RWPE2 (cell line): ENCODE measurements at regions not wholly inside any gene's neighbourhood (a gene's known extent, or its start where the extent isn't known, plus 50 kb on each side); places are given as distances from the start of the nearest gene placed in this dataset.

Experiments used
- ATAC-seq: fragments of 200-7000 bp; cut with Tn5 transposase; 3 replicates; pipeline ENCODE4 v1.9.1; 2021; ENCODE audit warnings: low read depth
- DNase-seq: peaks from one replicate; pipeline ENCODE4 v3.0.0-alpha.2; 2020; ENCODE audit warnings: low spot score
- H3K27ac ChIP-seq: fragments of 450-650 bp; 2 replicates; pipeline ENCODE4 v1.5.1; 2017; ENCODE audit warnings: mild to moderate bottlenecking; ENCODE audit not compliant: poor library complexity, severe bottlenecking
- H3K27me3 ChIP-seq: fragments of 250-450 bp; sonication (Bioruptor Pico); 2 replicates; pipeline ENCODE4 v1.5.1; 2021; ENCODE audit warnings: mild to moderate bottlenecking, moderate library complexity; ENCODE audit not compliant: insufficient read depth, poor library complexity, severe bottlenecking
- H3K36me3 ChIP-seq: fragments of 250-450 bp; sonication (Bioruptor Pico); 2 replicates; pipeline ENCODE4 v1.5.1; 2020; ENCODE audit warnings: low read depth, mild to moderate bottlenecking, moderate library complexity
- H3K4me1 ChIP-seq: fragments of 250-450 bp; sonication (Bioruptor Pico); 2 replicates; pipeline ENCODE4 v1.5.1; 2021; ENCODE audit warnings: mild to moderate bottlenecking, moderate library complexity; ENCODE audit not compliant: insufficient read depth, poor library complexity, severe bottlenecking
- H3K4me3 ChIP-seq: fragments of 250-450 bp; sonication (Bioruptor Pico); 2 replicates; pipeline ENCODE4 v1.5.1; 2021; ENCODE audit warnings: mild to moderate bottlenecking, moderate library complexity; ENCODE audit not compliant: severe bottlenecking
- H3K9me3 ChIP-seq: fragments of 250-450 bp; sonication (Bioruptor Pico); 2 replicates; pipeline ENCODE4 v1.5.1; 2021; ENCODE audit warnings: mild to moderate bottlenecking, moderate library complexity; ENCODE audit not compliant: severe bottlenecking
- CTCF ChIP-seq: fragments of 450-650 bp; IDR thresholded peaks from one replicate; pipeline ENCODE4 v1.5.1; 2017; ENCODE audit warnings: mild to moderate bottlenecking, moderate library complexity; ENCODE audit not compliant: poor library complexity, severe bottlenecking

- H3K36me3 ChIP-seq = no peaks in the 10 kb centered on the region
- no peak overlapping the region for H3K27ac ChIP-seq
- no peak for TF ChIP-seq CTCF
- no peaks in the 10 kb centered on the region for H3K4me1 ChIP-seq
- H3K9me3 ChIP-seq = no peaks in the 10 kb centered on the region
- no peak for ATAC-seq
- H3K4me3 ChIP-seq = no peak overlapping the region
- peaks cover 3% of the 10 kb centered on the region for H3K27me3 ChIP-seq
- DNase-seq = no peak
Measured at GRCh38 chr21:22627911-22628310, 1629.7 kb downstream of the NCAM2 start.

- Histone ChIP-seq H3K4me1 (no peaks in the 10 kb centered on the region), H3K27me3 (peaks cover 12% of the 10 kb centered on the region), H3K27ac (no peak overlapping the region), H3K4me3 (no peak overlapping the region), H3K36me3 (no peaks in the 10 kb centered on the region), H3K9me3 (no peaks in the 10 kb centered on the region)
- TF ChIP-seq CTCF = no peak
- ATAC-seq (no peak), DNase-seq (no peak)
Measured at GRCh38 chr21:22630953-22631465, 1632.8 kb downstream of the NCAM2 start.

GRCh38 chr21:22632176-22632575, 1634.0 kb downstream of the NCAM2 start:
- Histone ChIP-seq H3K36me3 (no peaks in the 10 kb centered on the region), H3K9me3 (no peaks in the 10 kb centered on the region), H3K4me3 (no peak overlapping the region), H3K27me3 (peaks cover 12% of the 10 kb centered on the region), H3K27ac (no peak overlapping the region), H3K4me1 (no peaks in the 10 kb centered on the region)
- no peak for TF ChIP-seq CTCF
- ATAC-seq = no peak
- DNase-seq = no peak

GRCh38 chr21:22649246-22649645, 1651.0 kb downstream of the NCAM2 start:
- TF ChIP-seq CTCF = no peak
- DNase-seq = no peak
- no peak overlapping the region for H3K27ac ChIP-seq
- no peaks in the 10 kb centered on the region for H3K27me3 ChIP-seq
- H3K4me1 ChIP-seq = no peaks in the 10 kb centered on the region
- no peak for ATAC-seq
- no peaks in the 10 kb centered on the region for H3K36me3 ChIP-seq
- H3K9me3 ChIP-seq = no peaks in the 10 kb centered on the region
- no peak overlapping the region for H3K4me3 ChIP-seq

GRCh38 chr21:22650226-22650625, 1652.0 kb downstream of the NCAM2 start:
- no peaks in the 10 kb centered on the region for H3K9me3 ChIP-seq
- H3K4me3 ChIP-seq = no peak overlapping the region
- H3K4me1 ChIP-seq = no peaks in the 10 kb centered on the region
- no peak for ATAC-seq
- no peak for DNase-seq
- no peak for TF ChIP-seq CTCF
- no peak overlapping the region for H3K27ac ChIP-seq
- H3K36me3 ChIP-seq = no peaks in the 10 kb centered on the region
- peaks cover 8% of the 10 kb centered on the region for H3K27me3 ChIP-seq
